ENCODE measurements at regions not wholly inside any gene's neighbourhood (a gene's known extent, or its start where the extent isn't known, plus 50 kb on each side); places are given as distances from the start of the nearest gene placed in this dataset.

DNA sequence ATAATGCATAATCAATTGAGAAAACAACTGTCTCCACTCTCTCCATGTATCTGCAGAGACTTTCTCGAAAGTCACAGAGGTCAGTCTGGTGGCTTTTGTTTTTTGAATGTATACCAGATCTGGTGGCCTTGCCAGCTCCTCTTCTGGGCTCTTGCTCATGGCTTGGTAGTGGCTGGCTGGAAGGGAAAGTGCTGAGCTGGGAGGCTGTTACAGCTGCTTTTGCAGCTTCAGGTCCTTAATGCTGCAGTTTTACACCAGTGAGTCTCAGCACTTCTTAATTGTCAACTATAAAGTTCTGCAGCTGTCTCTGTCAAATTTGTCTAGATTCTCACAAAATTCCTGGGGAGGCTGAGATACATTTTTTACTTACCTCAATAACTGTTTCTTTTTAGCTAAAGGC lies 390.0 kb downstream of the GRXCR1 start:
- TF ChIP-seq LEF1 (IDR thresholded peaks at IDR 0.05; ENCODE audit: borderline replicate concordance): no peak
- TF ChIP-seq TARDBP (IDR thresholded peaks at IDR 0.05): no peak
- TF ChIP-seq FOXK2 (IDR thresholded peaks at IDR 0.05): no peak
- no peak for TF ChIP-seq L3MBTL2 (conservative IDR thresholded peaks at IDR 0.05)
- no peak for TF ChIP-seq FOXA1 (IDR thresholded peaks at IDR 0.05)
- no peak for TF ChIP-seq SP1 (IDR thresholded peaks at IDR 0.05)

Measured in HEK293T (cell line).